SK-N-SH (cell line): ENCODE measurements at regions not wholly inside any gene's neighbourhood (a gene's known extent, or its start where the extent isn't known, plus 50 kb on each side); places are given as distances from the start of the nearest gene placed in this dataset.

Experiments
- CHD2 ChIP-seq: fragments of 150-350 bp; IDR thresholded peaks from 2 replicates; pipeline ENCODE4 v1.6.1; 2018; ENCODE audit warnings: low read length; ENCODE audit not compliant: partially characterized antibody
- ELF1 ChIP-seq: IDR thresholded peaks from 2 replicates; pipeline ENCODE4 v1.4.0; 2012
- EP300 ChIP-seq, 2 experiments: IDR thresholded peaks; 2 replicates each; pipeline versions ENCODE4 v1.4.0 to v1.6.1; 2012; ENCODE audit warnings: borderline replicate concordance in 1 of 2, low read depth in 1 of 2, low read length in 1 of 2
- EZH2phosphoT487 ChIP-seq: fragments of 200-600 bp; sonication (generic); IDR thresholded peaks from 2 replicates; pipeline ENCODE4 v1.6.1; 2017; ENCODE audit warnings: low read depth, mixed run types, mild to moderate bottlenecking, antibody characterized with exemption, moderate library complexity, borderline replicate concordance
- GABPA ChIP-seq: IDR thresholded peaks from 2 replicates; pipeline ENCODE4 v1.4.0; 2012; ENCODE audit warnings: low read depth, mild to moderate bottlenecking
- GATA2 ChIP-seq: sonication (generic); formaldehyde crosslinking; IDR thresholded peaks from 2 replicates; pipeline ENCODE4 v1.5.0; 2020; ENCODE audit warnings: mild to moderate bottlenecking, missing genetic modification reagents
- JUND ChIP-seq: IDR thresholded peaks from 2 replicates; pipeline ENCODE4 v1.4.0; 2012
- MXI1 ChIP-seq: IDR thresholded peaks from 2 replicates; pipeline ENCODE4 v1.6.1; 2012; ENCODE audit warnings: mild to moderate bottlenecking, low read depth, low read length, improper control_type of control experiment
- NFIC ChIP-seq: IDR thresholded peaks from 2 replicates; pipeline ENCODE4 v1.4.0; 2012; ENCODE audit warnings: borderline replicate concordance
- POLR2AphosphoS5 ChIP-seq: IDR thresholded peaks from 2 replicates; pipeline ENCODE4 v1.6.1; 2012; ENCODE audit warnings: low read depth, low read length
- RCOR1 ChIP-seq: fragments of 150-350 bp; IDR thresholded peaks from 2 replicates; pipeline ENCODE4 v1.6.1; 2017; ENCODE audit warnings: antibody characterized with exemption, low read length
- SIN3A ChIP-seq: IDR thresholded peaks from 2 replicates; pipeline ENCODE4 v1.6.1; 2012; ENCODE audit warnings: low read depth, mild to moderate bottlenecking, low read length, moderate library complexity, borderline replicate concordance
- SMC3 ChIP-seq: IDR thresholded peaks from 2 replicates; pipeline ENCODE4 v1.6.1; 2012; ENCODE audit warnings: low read depth, low read length, improper control_type of control experiment
- TAF1 ChIP-seq: IDR thresholded peaks from 2 replicates; pipeline ENCODE4 v1.6.1; 2012; ENCODE audit warnings: low read depth, mild to moderate bottlenecking, low read length, moderate library complexity, borderline replicate concordance
- TCF12 ChIP-seq: IDR thresholded peaks from 2 replicates; pipeline ENCODE4 v1.4.0; 2012
- TF ChIP-seq, protein P1 (sequence below): IDR thresholded peaks from 2 replicates; pipeline ENCODE4 v1.4.0; 2012; ENCODE audit warnings: low read depth, borderline replicate concordance
- TF ChIP-seq, protein P2 (sequence below): fragments of 200-600 bp; sonication (generic); IDR thresholded peaks from 2 replicates; pipeline ENCODE4 v1.6.1; 2017; ENCODE audit warnings: antibody characterized with exemption, mild to moderate bottlenecking, moderate library complexity
- TF ChIP-seq, protein P3 (sequence below): fragments of 150-350 bp; IDR thresholded peaks from 2 replicates; pipeline ENCODE4 v1.6.1; 2017; ENCODE audit warnings: antibody characterized with exemption, low read length, low read depth, borderline replicate concordance
- TF ChIP-seq, protein P4 (sequence below): IDR thresholded peaks from 2 replicates; pipeline ENCODE4; 2012
- TF ChIP-seq, protein P5 (sequence below): IDR thresholded peaks from 2 replicates; pipeline ENCODE4 v1.4.0; 2012; ENCODE audit warnings: low read depth, borderline replicate concordance

DNA sequence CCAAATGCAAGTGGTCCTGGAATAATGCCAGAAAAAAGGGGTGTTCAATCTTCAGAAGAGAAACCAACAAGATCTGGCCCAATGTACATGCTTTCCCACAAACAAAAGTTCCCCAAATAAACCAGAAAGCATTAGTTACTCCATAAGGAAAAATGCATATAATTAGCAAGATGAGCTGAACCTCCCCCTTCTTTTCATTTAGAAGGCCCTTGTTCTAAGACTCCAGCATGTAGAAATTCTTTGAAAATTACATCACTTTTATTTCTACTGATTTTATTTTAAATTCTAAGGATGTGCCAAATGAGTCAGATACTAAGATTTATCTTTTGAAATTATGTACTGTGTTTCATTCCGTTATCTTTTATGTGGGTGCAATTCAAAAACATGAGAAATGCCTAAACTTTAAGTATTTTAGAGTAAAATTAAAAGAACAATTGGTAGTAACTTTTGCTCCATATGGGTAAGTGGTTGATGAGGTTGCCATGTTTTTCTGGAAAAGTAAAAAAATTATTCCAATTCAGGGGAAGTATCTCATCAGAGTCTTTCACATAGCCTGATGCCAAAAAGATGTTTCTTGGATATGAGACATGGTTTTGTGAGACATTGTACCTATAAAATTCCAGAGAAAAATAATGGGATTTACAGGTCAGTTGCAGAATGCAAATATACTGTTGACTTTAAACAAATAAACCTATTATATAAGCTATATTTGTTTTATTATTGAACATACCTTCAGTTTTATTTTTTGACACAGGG lies 106.5 kb upstream of the CCDC112 start (continued):
- TF ChIP-seq, protein P1, sequence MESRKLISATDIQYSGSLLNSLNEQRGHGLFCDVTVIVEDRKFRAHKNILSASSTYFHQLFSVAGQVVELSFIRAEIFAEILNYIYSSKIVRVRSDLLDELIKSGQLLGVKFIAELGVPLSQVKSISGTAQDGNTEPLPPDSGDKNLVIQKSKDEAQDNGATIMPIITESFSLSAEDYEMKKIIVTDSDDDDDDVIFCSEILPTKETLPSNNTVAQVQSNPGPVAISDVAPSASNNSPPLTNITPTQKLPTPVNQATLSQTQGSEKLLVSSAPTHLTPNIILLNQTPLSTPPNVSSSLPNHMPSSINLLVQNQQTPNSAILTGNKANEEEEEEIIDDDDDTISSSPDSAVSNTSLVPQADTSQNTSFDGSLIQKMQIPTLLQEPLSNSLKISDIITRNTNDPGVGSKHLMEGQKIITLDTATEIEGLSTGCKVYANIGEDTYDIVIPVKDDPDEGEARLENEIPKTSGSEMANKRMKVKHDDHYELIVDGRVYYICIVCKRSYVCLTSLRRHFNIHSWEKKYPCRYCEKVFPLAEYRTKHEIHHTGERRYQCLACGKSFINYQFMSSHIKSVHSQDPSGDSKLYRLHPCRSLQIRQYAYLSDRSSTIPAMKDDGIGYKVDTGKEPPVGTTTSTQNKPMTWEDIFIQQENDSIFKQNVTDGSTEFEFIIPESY = no peak
- TF ChIP-seq RCOR1 (no peak), MXI1 (no peak), NFIC (peak; percentile 73), SIN3A (no peak), ELF1 (0 out of 2 replicates have a peak, but pooled peaks have one; percentile 14), POLR2AphosphoS5 (no peak), TCF12 (peak; percentile 79), JUND (peak; percentile 69), EP300 (IDR thresholded peaks at IDR 0.05; ENCODE audit: borderline replicate concordance in 1 of 2, low read depth in 1 of 2, low read length in 1 of 2) (peak in 1 of 2 experiments; percentile 81; a peak in 2 of 4 replicates), SMC3 (no peak), GATA2 (CRISPR knock-in tag) (no peak), GABPA (no peak), EZH2phosphoT487 (no peak), TAF1 (no peak), CHD2 (no peak)
- TF ChIP-seq, protein P2, sequence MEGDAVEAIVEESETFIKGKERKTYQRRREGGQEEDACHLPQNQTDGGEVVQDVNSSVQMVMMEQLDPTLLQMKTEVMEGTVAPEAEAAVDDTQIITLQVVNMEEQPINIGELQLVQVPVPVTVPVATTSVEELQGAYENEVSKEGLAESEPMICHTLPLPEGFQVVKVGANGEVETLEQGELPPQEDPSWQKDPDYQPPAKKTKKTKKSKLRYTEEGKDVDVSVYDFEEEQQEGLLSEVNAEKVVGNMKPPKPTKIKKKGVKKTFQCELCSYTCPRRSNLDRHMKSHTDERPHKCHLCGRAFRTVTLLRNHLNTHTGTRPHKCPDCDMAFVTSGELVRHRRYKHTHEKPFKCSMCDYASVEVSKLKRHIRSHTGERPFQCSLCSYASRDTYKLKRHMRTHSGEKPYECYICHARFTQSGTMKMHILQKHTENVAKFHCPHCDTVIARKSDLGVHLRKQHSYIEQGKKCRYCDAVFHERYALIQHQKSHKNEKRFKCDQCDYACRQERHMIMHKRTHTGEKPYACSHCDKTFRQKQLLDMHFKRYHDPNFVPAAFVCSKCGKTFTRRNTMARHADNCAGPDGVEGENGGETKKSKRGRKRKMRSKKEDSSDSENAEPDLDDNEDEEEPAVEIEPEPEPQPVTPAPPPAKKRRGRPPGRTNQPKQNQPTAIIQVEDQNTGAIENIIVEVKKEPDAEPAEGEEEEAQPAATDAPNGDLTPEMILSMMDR = no peak
- TF ChIP-seq, protein P3, sequence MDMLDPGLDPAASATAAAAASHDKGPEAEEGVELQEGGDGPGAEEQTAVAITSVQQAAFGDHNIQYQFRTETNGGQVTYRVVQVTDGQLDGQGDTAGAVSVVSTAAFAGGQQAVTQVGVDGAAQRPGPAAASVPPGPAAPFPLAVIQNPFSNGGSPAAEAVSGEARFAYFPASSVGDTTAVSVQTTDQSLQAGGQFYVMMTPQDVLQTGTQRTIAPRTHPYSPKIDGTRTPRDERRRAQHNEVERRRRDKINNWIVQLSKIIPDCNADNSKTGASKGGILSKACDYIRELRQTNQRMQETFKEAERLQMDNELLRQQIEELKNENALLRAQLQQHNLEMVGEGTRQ = no peak
- TF ChIP-seq, protein P4, sequence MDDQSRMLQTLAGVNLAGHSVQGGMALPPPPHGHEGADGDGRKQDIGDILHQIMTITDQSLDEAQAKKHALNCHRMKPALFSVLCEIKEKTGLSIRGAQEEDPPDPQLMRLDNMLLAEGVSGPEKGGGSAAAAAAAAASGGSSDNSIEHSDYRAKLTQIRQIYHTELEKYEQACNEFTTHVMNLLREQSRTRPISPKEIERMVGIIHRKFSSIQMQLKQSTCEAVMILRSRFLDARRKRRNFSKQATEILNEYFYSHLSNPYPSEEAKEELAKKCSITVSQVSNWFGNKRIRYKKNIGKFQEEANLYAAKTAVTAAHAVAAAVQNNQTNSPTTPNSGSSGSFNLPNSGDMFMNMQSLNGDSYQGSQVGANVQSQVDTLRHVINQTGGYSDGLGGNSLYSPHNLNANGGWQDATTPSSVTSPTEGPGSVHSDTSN = peak; percentile 75; the same call in 1 of the 2 replicates
- TF ChIP-seq, protein P5, sequence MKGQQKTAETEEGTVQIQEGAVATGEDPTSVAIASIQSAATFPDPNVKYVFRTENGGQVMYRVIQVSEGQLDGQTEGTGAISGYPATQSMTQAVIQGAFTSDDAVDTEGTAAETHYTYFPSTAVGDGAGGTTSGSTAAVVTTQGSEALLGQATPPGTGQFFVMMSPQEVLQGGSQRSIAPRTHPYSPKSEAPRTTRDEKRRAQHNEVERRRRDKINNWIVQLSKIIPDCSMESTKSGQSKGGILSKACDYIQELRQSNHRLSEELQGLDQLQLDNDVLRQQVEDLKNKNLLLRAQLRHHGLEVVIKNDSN = no peak
